ENCODE measurements at regions not wholly inside any gene's neighbourhood (a gene's known extent, or its start where the extent isn't known, plus 50 kb on each side); places are given as distances from the start of the nearest gene placed in this dataset.
"Not testable (repeated sequence)": the region's sequence is repeated elsewhere in the genome, so short reads cannot be mapped to it uniquely, and the experiment has no call there.

GRCh38 chr1:146641534-146641933 is 296.6 kb upstream of the NBPF12 start:
- DNase-seq (ENCODE audit: low read depth in 2 of 2): not testable (repeated sequence)

DNA sequence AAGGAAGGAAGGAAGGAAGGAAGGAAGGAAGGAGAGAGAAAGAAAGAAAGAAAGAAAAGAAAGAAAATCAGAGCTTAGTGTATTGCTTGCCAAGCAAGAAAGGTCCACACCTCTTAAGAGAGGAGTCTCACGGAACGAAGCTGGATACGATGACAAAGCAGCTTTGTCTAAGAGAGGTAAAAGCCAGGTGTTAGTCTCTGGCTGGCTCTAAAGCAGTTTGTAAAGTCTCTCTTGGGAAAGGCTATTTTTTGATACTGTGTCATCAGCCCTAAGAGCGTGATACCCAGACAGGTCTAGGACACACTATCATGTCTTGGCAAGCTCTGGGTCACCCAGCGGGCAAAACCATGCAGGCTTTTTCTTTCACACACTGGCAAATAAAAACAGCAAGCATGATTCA is 297.5 kb upstream of the NBPF12 start:
- not testable (repeated sequence) for DNase-seq (ENCODE audit: low read depth in 2 of 2)

DNA sequence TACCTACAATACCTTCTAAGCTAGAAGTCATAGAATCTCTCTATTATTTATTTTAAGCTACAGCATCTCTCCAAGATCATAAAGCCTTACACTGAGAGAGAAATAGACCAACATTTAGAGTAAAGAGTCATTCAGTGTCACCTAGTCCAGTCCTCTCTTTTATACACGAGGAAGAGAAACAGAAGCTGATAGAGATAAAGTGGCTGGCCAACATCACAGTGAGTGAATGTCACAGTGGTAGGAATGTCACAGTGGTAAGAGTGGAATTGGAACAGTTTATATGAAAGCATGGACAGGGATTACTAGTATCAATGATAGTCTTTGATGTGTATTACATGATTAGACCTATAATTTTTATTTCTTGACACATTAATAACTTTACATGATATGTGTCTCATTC is 307.8 kb upstream of the NBPF12 start:
- not testable (repeated sequence) for DNase-seq (ENCODE audit: low read depth in 2 of 2)

GRCh38 chr1:146618582-146618981 is 319.5 kb upstream of the NBPF12 start:
- not testable (repeated sequence) for DNase-seq (ENCODE audit: low read depth in 2 of 2)

DNA sequence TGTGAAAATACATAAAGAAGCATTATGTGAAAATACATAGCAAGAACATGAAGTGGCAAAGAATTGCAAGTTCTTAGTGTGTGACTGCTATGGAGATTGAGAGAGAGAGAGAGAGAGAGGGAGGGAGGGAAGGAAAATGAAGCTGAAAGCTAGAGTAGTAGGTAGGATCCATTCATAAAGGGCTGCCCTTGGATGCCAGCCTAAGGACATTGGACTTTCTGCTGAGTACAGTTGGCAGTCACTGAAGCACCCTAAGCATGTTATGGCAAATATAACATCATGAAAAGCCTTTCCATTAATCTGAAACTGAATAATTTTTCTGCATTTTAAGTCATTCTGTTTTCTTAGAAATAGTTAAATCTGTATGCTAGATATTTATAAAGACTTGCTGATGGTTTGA is 333.4 kb upstream of the NBPF12 start:
- DNase-seq (ENCODE audit: low read depth in 2 of 2): not testable (repeated sequence)

DNA sequence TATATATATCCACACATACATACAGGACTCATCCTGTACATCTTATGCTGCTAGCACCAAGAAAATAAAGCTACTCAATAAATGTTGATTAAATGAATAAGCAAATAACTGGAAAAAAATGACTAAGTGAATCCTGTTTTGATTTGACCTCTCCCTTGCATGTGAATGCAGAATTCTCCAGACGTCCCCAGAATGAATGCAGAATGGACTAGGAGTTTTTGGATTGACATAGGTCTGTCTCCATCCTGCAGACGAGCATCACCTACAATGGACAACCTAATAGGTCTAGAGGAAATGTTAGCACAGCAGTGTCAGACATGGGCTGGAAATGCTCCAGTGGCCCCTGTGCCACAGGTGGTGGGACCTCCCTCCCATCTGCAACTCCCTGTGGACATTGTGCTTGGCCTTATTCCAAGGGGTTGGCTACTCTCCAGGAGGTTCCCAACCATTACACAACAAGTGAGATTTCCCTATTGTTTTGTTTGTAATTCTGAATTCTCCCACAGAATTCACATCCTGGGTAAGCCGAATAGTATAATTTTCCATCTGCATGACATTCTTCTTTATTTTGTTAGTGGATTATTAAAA is 337.3 kb upstream of the NBPF12 start:
- not testable (repeated sequence) for DNase-seq (ENCODE audit: low read depth in 2 of 2)

- not testable (repeated sequence) for DNase-seq (ENCODE audit: low read depth in 2 of 2)
Measured at GRCh38 chr1:146599906-146600305, 338.2 kb upstream of the NBPF12 start.

DNA sequence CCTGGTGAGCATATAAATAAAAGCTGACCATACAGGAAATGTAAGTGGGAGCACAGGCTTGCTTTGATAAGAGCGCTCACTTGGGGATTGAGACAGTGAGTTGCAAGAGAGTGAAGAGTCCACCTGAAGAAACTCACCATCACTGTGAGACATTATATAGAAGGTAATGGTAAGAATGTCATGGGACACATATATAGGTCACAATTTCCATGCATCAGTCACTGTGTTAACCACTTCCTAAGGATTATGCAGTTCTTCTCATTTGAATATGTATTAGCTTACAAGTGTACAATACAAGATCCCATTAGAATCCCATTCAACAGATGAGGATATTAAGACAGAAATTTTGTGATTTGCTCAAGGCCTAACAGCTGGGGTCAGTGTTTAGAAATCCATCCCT is 352.4 kb upstream of the NOTCH2NLA start:
- not testable (repeated sequence) for DNase-seq (ENCODE audit: low read depth in 2 of 2)

DNA sequence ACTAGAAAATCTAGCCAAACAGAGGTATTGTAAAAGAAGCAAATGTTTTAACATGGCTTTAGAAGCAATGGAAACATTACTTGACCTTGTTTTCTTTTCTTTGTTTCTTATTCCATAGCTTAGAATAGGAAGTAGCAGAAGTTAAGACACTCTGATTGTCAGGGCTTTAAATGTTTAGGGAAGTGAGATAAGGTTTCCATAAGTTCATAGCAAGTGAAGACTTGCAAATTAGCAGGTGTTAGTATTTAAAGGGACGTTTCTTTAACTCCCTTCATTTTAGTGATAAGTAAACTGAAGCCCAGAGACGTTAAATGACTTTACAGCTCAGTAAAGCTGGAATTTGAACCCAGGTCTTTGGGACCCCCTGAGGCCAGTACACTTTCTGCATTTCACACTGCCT is 338.7 kb upstream of the NOTCH2NLA start:
- not testable (repeated sequence) for DNase-seq (ENCODE audit: low read depth in 2 of 2)

DNA sequence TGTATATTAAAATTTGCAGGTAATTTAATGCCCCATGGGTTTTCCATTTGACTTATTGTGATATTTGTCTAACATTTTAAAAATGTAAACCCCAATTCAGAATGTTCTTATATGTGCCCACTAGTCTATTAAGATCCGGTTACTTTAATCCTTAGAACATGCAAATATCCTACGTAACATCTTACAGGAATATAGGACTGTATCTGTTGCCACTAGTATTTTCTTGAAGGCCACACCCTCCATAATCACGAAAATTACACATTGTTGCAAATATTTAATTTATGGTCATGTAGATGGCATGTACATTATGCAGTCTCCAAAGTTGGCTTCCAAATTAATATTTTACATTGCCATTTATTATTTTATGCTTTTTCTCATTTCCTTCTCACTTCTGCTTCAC is 329.2 kb upstream of the NOTCH2NLA start:
- not testable (repeated sequence) for DNase-seq (ENCODE audit: low read depth in 2 of 2)

DNA sequence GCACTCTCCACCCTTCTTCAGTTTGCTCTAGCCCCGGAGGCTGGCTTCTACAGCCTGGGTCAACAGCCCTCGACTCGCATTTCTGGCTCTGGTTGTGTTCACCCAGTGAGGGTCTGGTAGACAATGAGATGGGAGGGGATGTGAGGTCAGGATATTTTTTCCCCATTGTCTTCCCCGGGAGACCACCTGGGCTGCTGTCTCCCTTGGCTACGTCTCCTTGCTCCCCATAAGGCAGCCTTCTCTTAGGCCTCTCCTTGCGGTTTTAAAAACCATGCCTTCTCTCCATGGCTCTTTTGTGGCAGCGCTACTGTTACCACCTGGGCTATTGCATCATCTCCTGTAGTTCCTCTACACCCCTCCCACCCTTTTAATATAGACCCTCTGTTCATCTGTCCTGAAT is 327.6 kb upstream of the NOTCH2NLA start:
- not testable (repeated sequence) for DNase-seq (ENCODE audit: low read depth in 2 of 2)

- DNase-seq (ENCODE audit: low read depth in 2 of 2): not testable (repeated sequence)
Measured at GRCh38 chr1:146552414-146552813, 323.6 kb upstream of the NOTCH2NLA start.

DNA sequence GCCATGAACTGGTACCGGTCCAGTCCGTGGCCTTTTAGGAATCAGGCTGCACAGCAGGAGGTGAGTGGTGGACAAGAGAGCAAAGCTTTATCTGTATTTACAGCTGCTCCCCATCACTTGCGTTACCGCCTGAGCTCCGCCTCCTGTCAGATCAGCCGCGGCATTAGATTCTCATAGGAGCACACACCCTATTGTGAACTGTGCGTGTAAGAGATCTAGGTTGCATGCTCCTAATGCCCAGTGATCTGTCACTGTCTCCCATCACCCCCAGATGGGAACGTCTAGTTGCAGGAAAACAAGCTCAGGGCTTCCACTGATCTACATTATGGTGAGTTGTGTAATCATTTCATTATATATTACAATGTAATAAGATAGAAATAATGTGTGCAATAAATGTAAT is 319.9 kb upstream of the NOTCH2NLA start:
- DNase-seq (ENCODE audit: low read depth in 2 of 2): not testable (repeated sequence)

DNA sequence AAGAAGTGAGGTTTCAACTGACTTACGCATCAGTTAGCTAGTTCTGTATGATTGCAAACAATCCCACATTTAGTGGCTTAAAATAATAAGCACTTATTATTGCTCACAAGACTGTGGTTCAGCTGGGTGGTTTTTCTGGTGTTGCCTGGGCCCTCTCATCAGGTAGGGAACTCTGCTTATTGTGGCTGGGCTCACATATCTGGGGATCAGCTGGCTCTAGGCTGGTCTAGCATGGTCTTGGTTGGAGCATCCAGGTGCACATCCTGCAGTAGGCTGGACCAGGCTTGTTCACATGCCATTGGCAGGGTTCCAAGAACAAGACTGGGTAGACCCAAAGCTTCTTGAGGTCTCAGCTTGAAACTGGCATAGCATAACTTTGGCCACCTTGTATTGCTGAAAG is 317.4 kb upstream of the NOTCH2NLA start:
- DNase-seq (ENCODE audit: low read depth in 2 of 2): not testable (repeated sequence)

- not testable (repeated sequence) for DNase-seq (ENCODE audit: low read depth in 2 of 2)
Measured at GRCh38 chr1:146537775-146538373, 309.1 kb upstream of the NOTCH2NLA start.

- DNase-seq (ENCODE audit: low read depth in 2 of 2): not testable (repeated sequence)
Measured at GRCh38 chr1:146536028-146536427, 307.2 kb upstream of the NOTCH2NLA start.

- DNase-seq (ENCODE audit: low read depth in 2 of 2): not testable (repeated sequence)
Measured at GRCh38 chr1:146535575-146535974, 306.8 kb upstream of the NOTCH2NLA start.

GRCh38 chr1:146530958-146531357 is 302.1 kb upstream of the NOTCH2NLA start:
- DNase-seq (ENCODE audit: low read depth in 2 of 2): not testable (repeated sequence)

GRCh38 chr1:146522812-146523211 is 294.0 kb upstream of the NOTCH2NLA start:
- not testable (repeated sequence) for DNase-seq (ENCODE audit: low read depth in 2 of 2)

DNA sequence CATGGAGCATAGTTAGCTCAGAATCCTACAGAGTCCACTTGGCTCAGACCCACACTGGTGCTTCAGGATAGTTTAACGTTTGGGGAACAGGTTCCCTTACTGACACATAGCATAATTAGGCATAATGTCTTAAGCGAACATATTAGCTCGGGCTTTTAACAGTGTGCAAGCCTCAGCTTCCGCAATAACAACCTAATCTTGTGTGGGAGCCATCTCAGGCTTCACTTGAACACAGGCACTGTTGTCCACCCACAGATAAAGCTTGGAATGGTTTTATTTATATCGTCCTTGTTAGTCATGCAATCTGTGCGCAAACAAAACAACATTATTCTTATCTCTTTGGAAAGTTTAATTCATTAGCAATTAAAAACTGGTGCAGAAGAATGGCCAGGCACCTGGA is 293.5 kb upstream of the NOTCH2NLA start:
- not testable (repeated sequence) for DNase-seq (ENCODE audit: low read depth in 2 of 2)

DNA sequence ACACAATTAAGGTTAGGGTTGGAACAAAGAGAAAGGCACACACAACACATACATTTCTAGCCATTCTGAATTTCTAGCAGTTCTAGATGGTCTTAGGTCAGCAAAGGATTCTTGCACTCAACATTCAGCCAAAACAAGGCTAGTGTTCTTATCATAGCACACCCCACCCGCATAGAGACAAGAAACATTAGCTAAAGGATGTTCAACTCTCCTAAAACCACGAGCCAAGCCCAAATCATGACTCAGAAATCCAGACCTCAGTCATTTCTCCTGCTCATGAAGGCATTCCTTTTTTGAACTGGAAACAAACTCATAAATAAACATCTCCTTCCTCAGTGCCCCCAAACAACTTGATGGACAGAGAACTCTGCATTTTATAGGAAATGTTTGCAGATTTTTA is 293.0 kb upstream of the NOTCH2NLA start:
- DNase-seq (ENCODE audit: low read depth in 2 of 2): not testable (repeated sequence)

DNA sequence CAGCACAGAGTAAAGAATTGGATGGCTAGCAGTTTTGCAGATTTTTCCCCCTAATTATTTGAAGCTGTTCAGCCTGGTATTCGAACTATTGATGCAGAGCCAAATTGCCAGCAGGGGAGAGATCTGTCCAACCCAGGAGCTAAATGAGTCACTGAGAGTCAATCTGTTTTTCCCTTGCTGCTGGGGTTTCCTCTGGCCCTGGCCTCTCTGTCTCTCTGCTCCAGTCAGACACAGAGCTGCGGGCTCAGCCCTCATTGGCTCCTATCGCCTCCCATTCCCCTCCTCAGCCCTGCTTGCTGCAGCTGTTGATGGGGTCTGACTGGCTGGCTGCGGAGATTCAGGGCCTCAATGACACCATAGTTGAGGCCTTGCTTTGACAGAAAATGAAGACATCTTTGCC is 284.9 kb upstream of the NOTCH2NLA start:
- DNase-seq (ENCODE audit: low read depth in 2 of 2): not testable (repeated sequence)

DNA sequence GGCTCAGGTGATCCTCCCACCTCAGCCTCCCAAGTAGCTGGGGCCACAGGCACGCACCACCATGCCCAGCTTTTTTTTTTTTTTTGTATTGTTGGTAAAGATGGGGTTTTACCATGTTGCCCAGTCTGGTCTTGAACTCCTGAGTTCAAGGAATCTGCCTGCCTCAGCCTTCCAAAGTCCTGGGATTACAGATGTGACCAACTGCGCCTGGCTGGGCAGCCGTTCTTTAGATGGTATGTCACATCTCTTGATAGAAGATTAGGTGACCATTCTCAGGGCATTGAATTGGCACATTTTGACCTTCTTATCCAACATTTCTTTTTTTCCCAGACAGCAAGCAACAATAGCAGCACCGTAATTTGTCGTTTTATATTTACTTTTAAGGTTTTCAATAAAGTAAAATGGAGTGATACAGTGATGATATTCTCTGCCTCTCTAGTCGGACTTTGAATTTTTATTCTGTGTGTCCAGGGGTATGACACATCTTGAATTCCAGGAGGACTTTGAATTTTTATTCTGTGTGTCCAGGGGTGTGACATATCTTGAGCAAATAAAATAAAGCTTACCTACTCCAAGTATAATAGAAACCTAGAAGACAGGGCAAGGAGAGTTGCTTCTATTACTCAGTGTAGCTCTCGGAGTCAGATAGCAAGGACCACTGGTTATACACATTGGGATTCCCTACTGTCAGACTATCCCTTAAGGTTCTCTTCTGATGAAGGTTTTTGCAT is 282.4 kb upstream of the NOTCH2NLA start:
- not testable (repeated sequence) for DNase-seq (ENCODE audit: low read depth in 2 of 2)

Data from activated CD8-positive, alpha-beta memory T cell treated with anti-CD3 and anti-CD28 coated beads for 4 hours (primary cell).